HG02642 (cell line): ENCODE measurements at regions not wholly inside any gene's neighbourhood (a gene's known extent, or its start where the extent isn't known, plus 50 kb on each side); places are given as distances from the start of the nearest gene placed in this dataset.

Experiments
- ATAC-seq: cut with Tn5 transposase; IDR thresholded peaks from one replicate; pipeline ENCODE4 v1.9.1; 2021; ENCODE audit warnings: mild to moderate bottlenecking; ENCODE audit not compliant: unreplicated experiment, poor library complexity

GRCh38 chr4:24476282-24476681, 108.1 kb downstream of the DHX15 start:
- ATAC-seq = no peak

GRCh38 chr4:24475756-24476155, 108.6 kb downstream of the DHX15 start:
- ATAC-seq = no peak

GRCh38 chr4:24473309-24473721, 111.0 kb downstream of the DHX15 start:
- no peak for ATAC-seq

GRCh38 chr4:24472514-24473308, 111.6 kb downstream of the DHX15 start:
- peak; percentile 71 for ATAC-seq

- ATAC-seq = no peak
Observed at GRCh38 chr4:24472161-24472510, 112.2 kb downstream of the DHX15 start.

GRCh38 chr4:24471486-24472160, 112.7 kb downstream of the DHX15 start:
- no peak for ATAC-seq

- no peak for ATAC-seq
Observed at GRCh38 chr4:24470666-24471485, 113.5 kb downstream of the DHX15 start.

- ATAC-seq = no peak
Observed at GRCh38 chr4:24468071-24468470, 116.3 kb downstream of the DHX15 start.

- ATAC-seq = no peak
Observed at GRCh38 chr4:24464566-24464965, 119.8 kb downstream of the DHX15 start.

GRCh38 chr4:24456431-24456830, 127.9 kb downstream of the DHX15 start:
- no peak for ATAC-seq

GRCh38 chr4:24453951-24454350, 130.4 kb downstream of the DHX15 start:
- no peak for ATAC-seq

- no peak for ATAC-seq
Observed at GRCh38 chr4:24451870-24452269, 132.5 kb downstream of the DHX15 start.

GRCh38 chr4:24443200-24443599, 141.2 kb downstream of the DHX15 start:
- ATAC-seq = no peak

- no peak for ATAC-seq
Observed at GRCh38 chr4:24440765-24441164, 143.6 kb downstream of the DHX15 start.

- ATAC-seq = no peak
Observed at GRCh38 chr4:24434241-24434640, 150.1 kb downstream of the DHX15 start.

- no peak for ATAC-seq
Observed at GRCh38 chr4:24433515-24434214, 150.7 kb downstream of the DHX15 start.

- ATAC-seq = no peak
Observed at GRCh38 chr4:24428850-24429249, 155.5 kb downstream of the DHX15 start.

- ATAC-seq = no peak
Observed at GRCh38 chr4:24426557-24426956, 157.8 kb downstream of the DHX15 start.

- no peak for ATAC-seq
Observed at GRCh38 chr4:24425863-24426262, 158.5 kb downstream of the DHX15 start.

GRCh38 chr4:24423670-24424069, 160.7 kb downstream of the DHX15 start:
- no peak for ATAC-seq
